Cardiac muscle cell (in vitro differentiated cells and primary cell): ENCODE measurements at regions not wholly inside any gene's neighbourhood (a gene's known extent, or its start where the extent isn't known, plus 50 kb on each side); places are given as distances from the start of the nearest gene placed in this dataset.

ENCODE experiments used
- DNase-seq, 2 donors: peaks; one replicate each; pipeline versions ENCODE4 v3.0.0 to v3.0.0-alpha.2; 2010 to 2017; ENCODE audit warnings: low read depth in 1 of 2, low spot score in 1 of 2
- H3K27ac ChIP-seq: fragments of 200-600 bp; sonication (generic); 2 replicates; pipeline ENCODE4 v1.5.1; 2016
- H3K27me3 ChIP-seq: fragments of 200-600 bp; sonication (generic); 2 replicates; pipeline ENCODE4 v1.6.0; 2016; ENCODE audit warnings: control low read depth
- H3K36me3 ChIP-seq: fragments of 200-600 bp; sonication (generic); 2 replicates; pipeline ENCODE4 v1.5.1; 2016; ENCODE audit warnings: control low read depth
- H3K4me1 ChIP-seq: fragments of 200-600 bp; sonication (generic); 2 replicates; pipeline ENCODE4 v1.8.1; 2017; ENCODE audit warnings: low read depth, mild to moderate bottlenecking, mixed run types
- H3K4me3 ChIP-seq: fragments of 200-600 bp; sonication (generic); 2 replicates; pipeline ENCODE4 v1.5.1; 2016; ENCODE audit warnings: mild to moderate bottlenecking
- H3K9me3 ChIP-seq: fragments of 200-600 bp; sonication (generic); 2 replicates; pipeline ENCODE4 v1.5.1; 2017; ENCODE audit warnings: low read depth, mild to moderate bottlenecking, control low read depth
- CTCF ChIP-seq: IDR thresholded peaks from 2 replicates; pipeline ENCODE4 v1.5.1; 2012; ENCODE audit warnings: low read depth, mild to moderate bottlenecking, low read length

- H3K4me1 ChIP-seq, result no peaks in the 10 kb centered on the region
- TF ChIP-seq CTCF, result no peak
- no peak for DNase-seq
Observed at GRCh38 chr4:26215725-26216124, 105.1 kb upstream of the RBPJ start.

GRCh38 chr4:26217481-26217880 is 103.3 kb upstream of the RBPJ start:
- Histone ChIP-seq H3K4me1 (no peaks in the 10 kb centered on the region), H3K4me3 (no peak overlapping the region), H3K27ac (no peak overlapping the region), H3K27me3 (no peaks in the 10 kb centered on the region), H3K36me3 (no peaks in the 10 kb centered on the region), H3K9me3 (no peaks in the 10 kb centered on the region)
- no peak for DNase-seq
- no peak for TF ChIP-seq CTCF

More at GRCh38 chr4:26215725-26216124, 105.1 kb upstream of the RBPJ start:
- Histone ChIP-seq H3K27ac (no peak overlapping the region), H3K36me3 (no peaks in the 10 kb centered on the region), H3K27me3 (no peaks in the 10 kb centered on the region), H3K4me3 (no peak overlapping the region), H3K9me3 (no peaks in the 10 kb centered on the region)

GRCh38 chr4:26217961-26218676 is 102.7 kb upstream of the RBPJ start:
- Histone ChIP-seq H3K27me3 (no peaks in the 10 kb centered on the region), H3K36me3 (no peaks in the 10 kb centered on the region), H3K9me3 (no peaks in the 10 kb centered on the region), H3K4me1 (no peaks in the 10 kb centered on the region), H3K27ac (no peak overlapping the region), H3K4me3 (no peak overlapping the region)
- DNase-seq, result no peak
- TF ChIP-seq CTCF, result no peak

- no peaks in the 10 kb centered on the region for H3K9me3 ChIP-seq
- H3K27ac ChIP-seq, result no peak overlapping the region
- no peaks in the 10 kb centered on the region for H3K27me3 ChIP-seq
- no peak overlapping the region for H3K4me3 ChIP-seq
- H3K36me3 ChIP-seq, result no peaks in the 10 kb centered on the region
- DNase-seq, result no peak
- no peak for TF ChIP-seq CTCF
- no peaks in the 10 kb centered on the region for H3K4me1 ChIP-seq
Observed at GRCh38 chr4:26218677-26219605, 101.9 kb upstream of the RBPJ start.

GRCh38 chr4:26220696-26221095 is 100.1 kb upstream of the RBPJ start:
- Histone ChIP-seq H3K27me3 (no peaks in the 10 kb centered on the region), H3K27ac (no peak overlapping the region), H3K9me3 (no peaks in the 10 kb centered on the region), H3K4me3 (no peak overlapping the region), H3K4me1 (no peaks in the 10 kb centered on the region), H3K36me3 (no peaks in the 10 kb centered on the region)
- DNase-seq, result peak in 1 of 2 donors; percentile 57
- no peak for TF ChIP-seq CTCF
